SK-N-SH (cell line): ENCODE measurements at regions not wholly inside any gene's neighbourhood (a gene's known extent, or its start where the extent isn't known, plus 50 kb on each side); places are given as distances from the start of the nearest gene placed in this dataset.

Source experiments
- CTCF ChIA-PET: fragments of 300-600, 350-600 bp; formaldehyde crosslinking; extraction: SDS; loops from one replicate; lab custom pipeline; 2021; lab: Yijun Ruan, JAX
- POLR2A ChIA-PET: fragments of 350-600 bp; sonication (Branson Sonifier 250); formaldehyde crosslinking; extraction: SDS; loops from one replicate; lab custom pipeline; 2020; ENCODE audit warnings: antibody characterized with exemption, inconsistent platforms; lab: Yijun Ruan, JAX
- DNase-seq: peaks from one replicate; pipeline ENCODE4 v3.0.0; 2012
- H2AFZ ChIP-seq: fragments of 200-600 bp; sonication (generic); 2 replicates; pipeline ENCODE4 v1.8.1; 2016; ENCODE audit warnings: antibody characterized with exemption, mild to moderate bottlenecking, low read depth
- H3F3A ChIP-seq: fragments of 200-600 bp; sonication (generic); replicated peaks from 2 replicates; pipeline ENCODE3; 2016; ENCODE audit warnings: antibody characterized with exemption, mild to moderate bottlenecking; ENCODE audit not compliant: insufficient read depth
- H3K27ac ChIP-seq, 2 experiments: fragments of 200-500 bp in 1 of 2; fragments of 200-600 bp in 1 of 2; sonication (Bioruptor generic) in 1 of 2; sonication (generic), shearing (Covaris generic) in 1 of 2; 2 replicates each; pipeline versions ENCODE4 v1.5.1 to v1.6.1; 2014 to 2016; ENCODE audit warnings: low read depth in 2 of 2, inconsistent platforms in 1 of 2, low read length in 1 of 2, mild to moderate bottlenecking in 1 of 2, mixed read lengths in 1 of 2
- H3K27me3 ChIP-seq: fragments of 200-600 bp; sonication (generic), shearing (Covaris generic); 2 replicates; pipeline ENCODE4 v1.6.1; 2016; ENCODE audit warnings: mixed run types; ENCODE audit not compliant: insufficient read depth
- H3K36me3 ChIP-seq, 2 experiments: fragments of 200-500 bp in 1 of 2; fragments of 200-600 bp in 1 of 2; sonication (Bioruptor generic) in 1 of 2; sonication (generic) in 1 of 2; replicated peaks in 1 of 2; 2 replicates each; pipeline versions ENCODE3 to v1.5.1; 2014 to 2016; ENCODE audit warnings: low read length in 1 of 2, mild to moderate bottlenecking in 1 of 2; ENCODE audit not compliant: insufficient read depth in 2 of 2, control insufficient read depth in 1 of 2
- H3K4me1 ChIP-seq, 2 experiments: fragments of 200-500 bp in 1 of 2; fragments of 200-600 bp in 1 of 2; sonication (Bioruptor generic) in 1 of 2; sonication (generic), shearing (Covaris generic) in 1 of 2; 2 replicates each; pipeline versions ENCODE4 v1.5.1 to v1.6.1; 2014 to 2016; ENCODE audit warnings: low read depth in 1 of 2, low read length in 1 of 2, mixed run types in 1 of 2; ENCODE audit not compliant: insufficient read depth in 2 of 2, control insufficient read depth in 1 of 2
- H3K4me2 ChIP-seq: fragments of 200-600 bp; sonication (generic), shearing (Covaris generic); 2 replicates; pipeline ENCODE4 v1.6.1; 2017; ENCODE audit warnings: mixed run types
- H3K4me3 ChIP-seq, 2 experiments: fragments of 200-500 bp in 1 of 2; fragments of 200-600 bp in 1 of 2; sonication (Bioruptor generic) in 1 of 2; sonication (generic), shearing (Covaris generic) in 1 of 2; 2 replicates each; pipeline versions ENCODE4 v1.5.1 to v1.8.1; 2014 to 2016; ENCODE audit warnings: low read depth in 2 of 2, inconsistent platforms in 1 of 2, low read length in 1 of 2, mild to moderate bottlenecking in 1 of 2, mixed read lengths in 1 of 2, moderate library complexity in 1 of 2
- H3K79me2 ChIP-seq: fragments of 200-600 bp; sonication (generic); 2 replicates; pipeline ENCODE4 v1.8.1; 2017; ENCODE audit warnings: mild to moderate bottlenecking; ENCODE audit not compliant: insufficient read depth
- H3K9ac ChIP-seq: fragments of 200-600 bp; sonication (generic); 2 replicates; pipeline ENCODE4 v1.6.1; 2017; ENCODE audit warnings: mixed run types
- H3K9me2 ChIP-seq: fragments of 200-600 bp; sonication (generic); 2 replicates; pipeline ENCODE4 v1.6.1; 2017; ENCODE audit warnings: mixed run types
- H3K9me3 ChIP-seq: fragments of 200-600 bp; sonication (generic); 2 replicates; pipeline ENCODE4 v1.6.1; 2017; ENCODE audit warnings: mixed run types, mild to moderate bottlenecking, moderate library complexity
- H4K20me1 ChIP-seq: fragments of 200-600 bp; sonication (generic); 2 replicates; pipeline ENCODE4 v1.6.1; 2017; ENCODE audit warnings: mild to moderate bottlenecking, mixed run types; ENCODE audit not compliant: insufficient read depth
- CHD2 ChIP-seq: fragments of 150-350 bp; IDR thresholded peaks from 2 replicates; pipeline ENCODE4 v1.6.1; 2018; ENCODE audit warnings: low read length; ENCODE audit not compliant: partially characterized antibody
- CTCF ChIP-seq: fragments of 200-600 bp; sonication (generic); IDR thresholded peaks from 2 replicates; pipeline ENCODE4 v1.6.1; 2017; ENCODE audit warnings: antibody characterized with exemption, mild to moderate bottlenecking, moderate library complexity
- ELF1 ChIP-seq: IDR thresholded peaks from 2 replicates; pipeline ENCODE4 v1.4.0; 2012
- EZH2phosphoT487 ChIP-seq: fragments of 200-600 bp; sonication (generic); IDR thresholded peaks from 2 replicates; pipeline ENCODE4 v1.6.1; 2017; ENCODE audit warnings: low read depth, mixed run types, mild to moderate bottlenecking, antibody characterized with exemption, moderate library complexity, borderline replicate concordance
- FOSL2 ChIP-seq: IDR thresholded peaks from 2 replicates; pipeline ENCODE4 v1.4.0; 2012; ENCODE audit warnings: low read depth, mild to moderate bottlenecking, moderate library complexity, borderline replicate concordance
- FOXJ3 ChIP-seq: sonication (generic); formaldehyde crosslinking; IDR thresholded peaks from 2 replicates; pipeline ENCODE4 v1.5.1; 2020; ENCODE audit warnings: mild to moderate bottlenecking, missing genetic modification reagents
- GABPA ChIP-seq: IDR thresholded peaks from 2 replicates; pipeline ENCODE4 v1.4.0; 2012; ENCODE audit warnings: low read depth, mild to moderate bottlenecking
- GATA2 ChIP-seq: sonication (generic); formaldehyde crosslinking; IDR thresholded peaks from 2 replicates; pipeline ENCODE4 v1.5.0; 2020; ENCODE audit warnings: mild to moderate bottlenecking, missing genetic modification reagents
- IRF3 ChIP-seq: fragments of 150-350 bp; IDR thresholded peaks from 2 replicates; pipeline ENCODE4 v1.6.1; 2016; ENCODE audit warnings: mild to moderate bottlenecking, low read depth, low read length
- MEF2A ChIP-seq: IDR thresholded peaks from 2 replicates; pipeline ENCODE4 v1.4.0; 2012; ENCODE audit warnings: low read depth, borderline replicate concordance
- NFIC ChIP-seq: IDR thresholded peaks from 2 replicates; pipeline ENCODE4 v1.4.0; 2012; ENCODE audit warnings: borderline replicate concordance
- NRF1 ChIP-seq: IDR thresholded peaks from 2 replicates; pipeline ENCODE4 v1.6.1; 2012; ENCODE audit warnings: low read depth, mild to moderate bottlenecking, low read length
- POLR2AphosphoS5 ChIP-seq: IDR thresholded peaks from 2 replicates; pipeline ENCODE4 v1.6.1; 2012; ENCODE audit warnings: low read depth, low read length
- REST ChIP-seq: IDR thresholded peaks from 2 replicates; pipeline ENCODE4 v1.6.1; 2012; ENCODE audit warnings: mild to moderate bottlenecking, low read depth, low read length, moderate library complexity
- SMC3 ChIP-seq: IDR thresholded peaks from 2 replicates; pipeline ENCODE4 v1.6.1; 2012; ENCODE audit warnings: low read depth, low read length, improper control_type of control experiment
- YY1 ChIP-seq: IDR thresholded peaks from 2 replicates; pipeline ENCODE4 v1.4.0; 2012; ENCODE audit warnings: low read depth, mild to moderate bottlenecking
- WGBS: methylation state at CpG from one replicate; pipeline ENCODE4 v1.1.6; 2017; ENCODE audit warnings: low lambda C conversion rate; 5-methylcytosine and 5-hydroxymethylcytosine counted together
- TF ChIP-seq, protein P1 (sequence below): IDR thresholded peaks from 2 replicates; pipeline ENCODE4 v1.4.0; 2012; ENCODE audit warnings: low read depth
- TF ChIP-seq, protein P2 (sequence below): IDR thresholded peaks from 2 replicates; pipeline ENCODE4 v1.4.0; 2012; ENCODE audit warnings: low read depth, borderline replicate concordance
- TF ChIP-seq, protein P3 (sequence below): IDR thresholded peaks from 2 replicates; pipeline ENCODE4; 2012

DNA sequence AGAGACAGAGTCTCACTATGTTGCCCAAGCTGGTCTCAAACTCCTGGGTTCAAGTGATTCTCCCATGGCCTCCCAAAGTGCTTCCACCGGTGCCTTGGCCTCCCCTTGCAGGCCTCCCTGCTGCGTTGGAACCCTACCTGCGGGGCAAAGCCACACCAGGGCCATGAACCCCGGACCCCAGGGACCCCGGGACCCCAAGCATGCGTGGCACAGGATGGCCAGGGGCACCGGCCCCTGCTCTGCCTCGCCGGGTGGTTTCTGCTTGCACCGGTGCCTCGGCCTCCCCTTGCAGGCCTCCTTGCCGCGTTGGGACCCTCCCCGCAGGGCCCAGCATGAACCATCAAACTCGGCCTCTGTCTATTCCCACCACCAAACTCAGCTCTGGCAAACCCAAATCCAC is 301.0 kb upstream of the NPVF start:
- Histone ChIP-seq H3K4me3 (no peak overlapping the region), H3K36me3 (no peaks in the 10 kb centered on the region), H3K4me2 (no peak overlapping the region), H3K9ac (no peak overlapping the region), H3K9me3 (no peaks in the 10 kb centered on the region), H3K9me2 (no peaks in the 10 kb centered on the region; the same call in 1 of the 2 replicates)
- POLR2A ChIA-PET: no interaction called here
- CTCF ChIA-PET: no interaction called here
- TF ChIP-seq FOXJ3 (CRISPR knock-in tag) (no peak), MEF2A (no peak), EZH2phosphoT487 (no peak)
- TF ChIP-seq, all 33 proteins: peak for 0
- Histone ChIP-seq H4K20me1 (no peaks in the 10 kb centered on the region), H3K27ac (no peak overlapping the region), H3K79me2 (no peaks in the 10 kb centered on the region), H3F3A (no peaks in the 10 kb centered on the region), H3K4me1 (no peaks in the 10 kb centered on the region), H2AFZ (no peak overlapping the region), H3K27me3 (no peaks in the 10 kb centered on the region)
- WGBS: 26% methylated on average over 15 of the region's 15 CpGs
- DNase-seq: no peak

GRCh38 chr7:25536851-25537250 is 308.6 kb upstream of the NPVF start:
- no peaks in the 10 kb centered on the region for H3K36me3 ChIP-seq
- H3K9me2 ChIP-seq: no peaks in the 10 kb centered on the region; the same call in 1 of the 2 replicates
- no peaks in the 10 kb centered on the region for H3K9me3 ChIP-seq
- no peak overlapping the region for H3K9ac ChIP-seq
- no peak overlapping the region for H3K27ac ChIP-seq
- H3F3A ChIP-seq: no peaks in the 10 kb centered on the region
- no peak overlapping the region for H2AFZ ChIP-seq
- H3K4me1 ChIP-seq: no peaks in the 10 kb centered on the region
- no peak overlapping the region for H3K4me3 ChIP-seq
- no peak for DNase-seq
- H3K27me3 ChIP-seq: no peaks in the 10 kb centered on the region
- no peaks in the 10 kb centered on the region for H3K79me2 ChIP-seq
- CTCF ChIA-PET: interaction anchor here (1.4 to 1.9 kb wide), 3 partner anchors 28 to 314 kb away, joined by 3 to 4 read pairs (median 3); no protein-coding TSS in a partner anchor
- H4K20me1 ChIP-seq: no peaks in the 10 kb centered on the region
- POLR2A ChIA-PET: no interaction called here
- WGBS: 18% methylated on average over 4 of the region's 4 CpGs
- no peak overlapping the region for H3K4me2 ChIP-seq
- no peak for TF ChIP-seq YY1
- no peak for TF ChIP-seq FOSL2
- no peak for TF ChIP-seq NRF1
- no peak for TF ChIP-seq REST
- no peak for TF ChIP-seq SMC3
- no peak for TF ChIP-seq NFIC
- no peak for TF ChIP-seq CTCF
- TF ChIP-seq IRF3: no peak
- TF ChIP-seq POLR2AphosphoS5: no peak
- no peak for TF ChIP-seq CHD2
- TF ChIP-seq ELF1: no peak
- TF ChIP-seq, protein P1, sequence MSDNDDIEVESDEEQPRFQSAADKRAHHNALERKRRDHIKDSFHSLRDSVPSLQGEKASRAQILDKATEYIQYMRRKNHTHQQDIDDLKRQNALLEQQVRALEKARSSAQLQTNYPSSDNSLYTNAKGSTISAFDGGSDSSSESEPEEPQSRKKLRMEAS: no peak
- no peak for TF ChIP-seq GABPA
- TF ChIP-seq GATA2 (CRISPR knock-in tag): no peak
- TF ChIP-seq FOXJ3 (CRISPR knock-in tag): no peak
- TF ChIP-seq, protein P2, sequence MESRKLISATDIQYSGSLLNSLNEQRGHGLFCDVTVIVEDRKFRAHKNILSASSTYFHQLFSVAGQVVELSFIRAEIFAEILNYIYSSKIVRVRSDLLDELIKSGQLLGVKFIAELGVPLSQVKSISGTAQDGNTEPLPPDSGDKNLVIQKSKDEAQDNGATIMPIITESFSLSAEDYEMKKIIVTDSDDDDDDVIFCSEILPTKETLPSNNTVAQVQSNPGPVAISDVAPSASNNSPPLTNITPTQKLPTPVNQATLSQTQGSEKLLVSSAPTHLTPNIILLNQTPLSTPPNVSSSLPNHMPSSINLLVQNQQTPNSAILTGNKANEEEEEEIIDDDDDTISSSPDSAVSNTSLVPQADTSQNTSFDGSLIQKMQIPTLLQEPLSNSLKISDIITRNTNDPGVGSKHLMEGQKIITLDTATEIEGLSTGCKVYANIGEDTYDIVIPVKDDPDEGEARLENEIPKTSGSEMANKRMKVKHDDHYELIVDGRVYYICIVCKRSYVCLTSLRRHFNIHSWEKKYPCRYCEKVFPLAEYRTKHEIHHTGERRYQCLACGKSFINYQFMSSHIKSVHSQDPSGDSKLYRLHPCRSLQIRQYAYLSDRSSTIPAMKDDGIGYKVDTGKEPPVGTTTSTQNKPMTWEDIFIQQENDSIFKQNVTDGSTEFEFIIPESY: no peak
- TF ChIP-seq, protein P3, sequence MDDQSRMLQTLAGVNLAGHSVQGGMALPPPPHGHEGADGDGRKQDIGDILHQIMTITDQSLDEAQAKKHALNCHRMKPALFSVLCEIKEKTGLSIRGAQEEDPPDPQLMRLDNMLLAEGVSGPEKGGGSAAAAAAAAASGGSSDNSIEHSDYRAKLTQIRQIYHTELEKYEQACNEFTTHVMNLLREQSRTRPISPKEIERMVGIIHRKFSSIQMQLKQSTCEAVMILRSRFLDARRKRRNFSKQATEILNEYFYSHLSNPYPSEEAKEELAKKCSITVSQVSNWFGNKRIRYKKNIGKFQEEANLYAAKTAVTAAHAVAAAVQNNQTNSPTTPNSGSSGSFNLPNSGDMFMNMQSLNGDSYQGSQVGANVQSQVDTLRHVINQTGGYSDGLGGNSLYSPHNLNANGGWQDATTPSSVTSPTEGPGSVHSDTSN: no peak
